Natural killer cell (primary cell): ENCODE measurements at regions not wholly inside any gene's neighbourhood (a gene's known extent, or its start where the extent isn't known, plus 50 kb on each side); places are given as distances from the start of the nearest gene placed in this dataset.

Experiments
- ATAC-seq, 3 donors: fragments of 150-1000 bp in 2 of 3; fragments of 200-7000 bp in 1 of 3; cut with Tn5 transposase; 1 replicate in 1 of 3; 2 replicates in 2 of 3; pipeline ENCODE4 v1.10.0; 2021; ENCODE audit warnings: mild to moderate bottlenecking in 2 of 3, moderate library complexity in 2 of 3
- DNase-seq, 2 donors: peaks; one replicate each; pipeline versions ENCODE4 v3.0.0 to v3.0.0-alpha.2; 2013 to 2021; ENCODE audit warnings: mixed read lengths in 1 of 2
- H3K27ac ChIP-seq: one replicate; pipeline ENCODE4 v1.5.1; 2013; ENCODE audit warnings: mild to moderate bottlenecking, low read length
- H3K27me3 ChIP-seq: one replicate; pipeline ENCODE4 v1.6.1; 2013; ENCODE audit warnings: low read length; ENCODE audit not compliant: control insufficient read depth, insufficient read depth
- H3K36me3 ChIP-seq: one replicate; pipeline ENCODE4 v1.6.1; 2013; ENCODE audit warnings: low read length; ENCODE audit not compliant: control insufficient read depth, insufficient read depth
- H3K4me1 ChIP-seq: one replicate; pipeline ENCODE4 v1.6.1; 2013; ENCODE audit warnings: low read length; ENCODE audit not compliant: control insufficient read depth, insufficient read depth
- H3K4me3 ChIP-seq: one replicate; pipeline ENCODE4 v1.5.1; 2013; ENCODE audit warnings: low read length
- H3K9me3 ChIP-seq: one replicate; pipeline ENCODE4 v1.6.1; 2013; ENCODE audit warnings: low read length; ENCODE audit not compliant: control insufficient read depth, insufficient read depth
- H3K27ac Mint-ChIP-seq, 2 donors: one replicate each; pipeline ENCODE4 v1.8.0; 2022; ENCODE audit warnings: mild to moderate bottlenecking in 2 of 2, mixed read lengths in 2 of 2, moderate library complexity in 1 of 2
- H3K27me3 Mint-ChIP-seq, 2 donors: one replicate each; pipeline ENCODE4 v1.8.0; 2022; ENCODE audit warnings: low read depth in 2 of 2, mixed read lengths in 2 of 2
- H3K36me3 Mint-ChIP-seq: one replicate; pipeline ENCODE4 v1.8.0; 2022; ENCODE audit warnings: mixed read lengths
- H3K4me1 Mint-ChIP-seq, 2 donors: one replicate each; pipeline ENCODE4 v1.8.0; 2022; ENCODE audit warnings: mixed read lengths in 2 of 2
- H3K4me3 Mint-ChIP-seq: one replicate; pipeline ENCODE4 v1.8.0; 2022; ENCODE audit warnings: mild to moderate bottlenecking, moderate library complexity, mixed read lengths
- H3K9me3 Mint-ChIP-seq, 2 donors: one replicate each; pipeline ENCODE4 v1.8.0; 2022; ENCODE audit warnings: mixed read lengths in 2 of 2
- CTCF ChIP-seq: fragments of 200-600 bp; IDR thresholded peaks from one replicate; pipeline ENCODE4 v1.8.0; 2022; ENCODE audit warnings: antibody characterized with exemption
- WGBS: methylation state at CpG from one replicate; pipeline ENCODE4 v1.1.7; 2013; ENCODE audit warnings: missing lambda C conversion rate; ENCODE audit not compliant: insufficient coverage; 5-methylcytosine and 5-hydroxymethylcytosine counted together
- intact Hi-C: fragments of 100-400 bp; cut with micrococcal nuclease; formaldehyde crosslinking; loops from one replicate; pipeline ENCODE4 v1.14.2; 2022

- H3K36me3 ChIP-seq = no peaks in the 10 kb centered on the region
- intact Hi-C loops = no loop called here
- Mint-ChIP-seq H3K4me3 (no peak overlapping the region), H3K9me3 (peaks cover 18 to 32% of the 10 kb centered on the region in 2 donors), H3K36me3 (peaks cover 9% of the 10 kb centered on the region), H3K27me3 (no peaks in the 10 kb centered on the region), H3K27ac (no peak overlapping the region), H3K4me1 (no peaks in the 10 kb centered on the region)
- no peak overlapping the region for H3K4me3 ChIP-seq
- 90% methylated on average over 2 of the region's 2 CpGs for WGBS
- no peaks in the 10 kb centered on the region for H3K4me1 ChIP-seq
- H3K27me3 ChIP-seq = no peaks in the 10 kb centered on the region
- H3K9me3 ChIP-seq = peaks cover 4% of the 10 kb centered on the region
- H3K27ac ChIP-seq = no peak overlapping the region
- no peak for ATAC-seq
- DNase-seq = no peak
- TF ChIP-seq CTCF = no peak
Measured at GRCh38 chr6:164359441-164359840, 944.9 kb downstream of the QKI start.

DNA sequence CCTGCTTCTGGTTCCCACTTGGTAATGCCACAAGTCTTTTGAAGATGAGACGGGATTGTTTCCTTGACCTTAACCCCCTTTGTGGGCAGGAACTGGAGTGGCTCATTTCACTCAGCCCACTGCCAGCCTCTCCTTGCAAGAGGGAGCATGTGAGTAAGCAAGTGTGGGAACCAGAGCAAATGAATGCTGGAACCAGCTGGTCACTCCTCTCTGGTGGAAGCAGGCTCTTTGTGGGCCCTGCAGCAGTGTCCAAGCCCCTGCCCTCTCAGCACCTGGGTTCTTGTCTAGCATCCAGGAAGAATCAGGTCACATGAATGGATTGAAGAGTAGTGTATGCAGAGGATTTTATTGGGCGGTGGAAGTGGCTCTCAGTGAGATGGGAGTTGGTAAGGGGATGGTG lies 944.5 kb downstream of the QKI start:
- Histone ChIP-seq H3K27me3 (no peaks in the 10 kb centered on the region), H3K27ac (no peak overlapping the region), H3K4me3 (no peak overlapping the region), H3K4me1 (no peaks in the 10 kb centered on the region), H3K9me3 (peaks cover 4% of the 10 kb centered on the region), H3K36me3 (no peaks in the 10 kb centered on the region)
- Mint-ChIP-seq H3K9me3 (peaks cover 16 to 32% of the 10 kb centered on the region in 2 donors), H3K27ac (no peak overlapping the region), H3K4me1 (no peaks in the 10 kb centered on the region), H3K27me3 (no peaks in the 10 kb centered on the region), H3K36me3 (peaks cover 9% of the 10 kb centered on the region), H3K4me3 (no peak overlapping the region)
- intact Hi-C loops = no loop called here
- TF ChIP-seq CTCF = no peak
- ATAC-seq = no peak
- 98% methylated on average over 2 of the region's 2 CpGs for WGBS
- no peak for DNase-seq

GRCh38 chr6:164356814-164357213 lies 942.3 kb downstream of the QKI start:
- Mint-ChIP-seq H3K4me1 (no peaks in the 10 kb centered on the region), H3K27me3 (no peaks in the 10 kb centered on the region), H3K27ac (no peak overlapping the region), H3K4me3 (no peak overlapping the region), H3K9me3 (peaks cover 16 to 21% of the 10 kb centered on the region in 2 donors), H3K36me3 (peaks cover 9% of the 10 kb centered on the region)
- DNase-seq (no peak), ATAC-seq (no peak)
- H3K36me3 ChIP-seq = no peaks in the 10 kb centered on the region
- peaks cover 4% of the 10 kb centered on the region for H3K9me3 ChIP-seq
- H3K27me3 ChIP-seq = no peaks in the 10 kb centered on the region
- no peak overlapping the region for H3K27ac ChIP-seq
- no peak for TF ChIP-seq CTCF
- intact Hi-C loops = no loop called here
- WGBS = no CpG with 5 or more reads among the region's 1 CpG
- no peak overlapping the region for H3K4me3 ChIP-seq
- H3K4me1 ChIP-seq = no peaks in the 10 kb centered on the region

- Mint-ChIP-seq H3K4me1 (no peaks in the 10 kb centered on the region), H3K36me3 (no peaks in the 10 kb centered on the region), H3K4me3 (no peak overlapping the region), H3K27me3 (no peaks in the 10 kb centered on the region), H3K27ac (no peak overlapping the region), H3K9me3 (peaks cover 7 to 15% of the 10 kb centered on the region in 2 donors)
- Histone ChIP-seq H3K36me3 (no peaks in the 10 kb centered on the region), H3K4me1 (no peaks in the 10 kb centered on the region), H3K9me3 (no peaks in the 10 kb centered on the region), H3K27me3 (no peaks in the 10 kb centered on the region), H3K27ac (no peak overlapping the region), H3K4me3 (no peak overlapping the region)
- DNase-seq = no peak
- no peak for ATAC-seq
- WGBS = 80% methylated on average over 1 of the region's 2 CpGs
- intact Hi-C loops = no loop called here
- TF ChIP-seq CTCF = no peak
Measured at GRCh38 chr6:164347455-164347854, 932.9 kb downstream of the QKI start.
